Muscle layer of colon (tissue), 2 donors: ENCODE measurements at regions not wholly inside any gene's neighbourhood (a gene's known extent, or its start where the extent isn't known, plus 50 kb on each side); places are given as distances from the start of the nearest gene placed in this dataset.
A peak's percentile ranks its signal among the peaks of the same experiment; 100 is the strongest.

Experiments used
- H3K27ac ChIP-seq: one replicate; pipeline ENCODE4 v1.7.0; 2013; ENCODE audit warnings: low read depth, mild to moderate bottlenecking, low read length, moderate library complexity
- H3K27me3 ChIP-seq, 2 donors: one replicate each; pipeline ENCODE4 v1.7.0; 2013; ENCODE audit warnings: low read length in 2 of 2, mild to moderate bottlenecking in 2 of 2; ENCODE audit not compliant: insufficient read depth in 2 of 2, control insufficient read depth in 1 of 2
- H3K36me3 ChIP-seq: one replicate; pipeline ENCODE4 v1.7.0; 2013; ENCODE audit warnings: mild to moderate bottlenecking, low read length; ENCODE audit not compliant: insufficient read depth
- H3K4me1 ChIP-seq: one replicate; pipeline ENCODE4 v1.7.0; 2013; ENCODE audit warnings: mild to moderate bottlenecking, low read length; ENCODE audit not compliant: insufficient read depth
- H3K4me3 ChIP-seq, 2 donors: one replicate each; pipeline ENCODE4 v1.7.0; 2013; ENCODE audit warnings: low read length in 2 of 2, low read depth in 1 of 2, mild to moderate bottlenecking in 1 of 2, moderate library complexity in 1 of 2
- H3K9ac ChIP-seq: one replicate; pipeline ENCODE4 v1.7.0; 2013; ENCODE audit warnings: low read length
- H3K9me3 ChIP-seq: one replicate; pipeline ENCODE4 v1.7.0; 2013; ENCODE audit warnings: mild to moderate bottlenecking, low read length
- donor health status: abdominal sarcoma.
- donor health status: Adenocarcinoma of cecum.

DNA sequence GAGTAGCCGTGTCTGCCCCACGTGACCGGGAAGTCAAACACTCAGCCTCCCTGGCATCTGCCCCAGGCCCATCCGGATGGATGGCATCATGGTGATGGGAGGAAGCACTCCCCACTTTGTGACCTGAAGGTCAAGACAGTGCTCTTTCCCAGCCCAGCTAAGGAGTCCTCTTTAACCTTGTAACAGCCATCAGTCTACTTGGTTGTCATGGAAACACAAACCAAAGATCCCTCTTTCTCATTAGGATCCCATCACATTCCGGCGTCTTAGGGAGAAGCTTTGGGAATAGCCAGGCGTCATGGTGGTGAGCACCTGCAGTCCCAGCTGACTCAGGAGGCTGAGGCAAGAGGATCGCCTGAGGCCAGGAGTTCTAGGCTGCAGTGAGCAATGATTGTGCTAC lies 90.9 kb upstream of the FOXC1 start:
- Histone ChIP-seq H3K27me3 (peaks cover 6 to 15% of the 10 kb centered on the region in 2 donors), H3K36me3 (no peaks in the 10 kb centered on the region), H3K4me1 (no peaks in the 10 kb centered on the region), H3K9ac (no peak overlapping the region), H3K9me3 (no peaks in the 10 kb centered on the region), H3K27ac (no peak overlapping the region), H3K4me3 (no peak overlapping the region)

DNA sequence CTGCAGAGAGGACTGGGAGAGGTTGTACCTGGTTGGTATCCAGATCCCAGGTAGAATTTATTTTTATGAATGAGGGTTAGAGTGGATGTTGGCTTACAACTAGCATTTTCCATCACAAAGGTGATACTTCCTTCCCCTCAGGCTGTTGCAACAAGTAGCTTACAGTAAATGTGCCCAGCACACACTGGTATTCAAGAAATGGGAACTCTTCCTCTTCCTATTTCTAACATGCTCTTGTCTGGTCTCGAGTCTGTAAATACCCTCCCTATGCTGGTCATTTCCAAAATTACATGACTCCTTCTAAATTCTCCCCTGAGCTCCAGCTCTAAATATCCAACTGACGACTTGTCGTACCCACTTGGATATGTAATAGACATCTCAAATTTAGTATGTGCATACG lies 90.1 kb upstream of the FOXC1 start:
- H3K36me3 ChIP-seq, result no peaks in the 10 kb centered on the region
- peaks cover 6 to 17% of the 10 kb centered on the region in 2 donors for H3K27me3 ChIP-seq
- H3K4me1 ChIP-seq, result no peaks in the 10 kb centered on the region
- H3K9me3 ChIP-seq, result no peaks in the 10 kb centered on the region
- no peak overlapping the region for H3K9ac ChIP-seq
- no peak overlapping the region for H3K4me3 ChIP-seq
- no peak overlapping the region for H3K27ac ChIP-seq

- H3K4me3 ChIP-seq, result no peak overlapping the region
- H3K9me3 ChIP-seq, result no peaks in the 10 kb centered on the region
- peaks cover 17% of the 10 kb centered on the region for H3K4me1 ChIP-seq
- H3K36me3 ChIP-seq, result no peaks in the 10 kb centered on the region
- no peak overlapping the region for H3K9ac ChIP-seq
- H3K27ac ChIP-seq, result no peak overlapping the region
- peaks cover 6 to 17% of the 10 kb centered on the region in 2 donors for H3K27me3 ChIP-seq
These were observed 86.9 kb upstream of the FOXC1 start for GRCh38 chr6:1522779-1523178.

DNA sequence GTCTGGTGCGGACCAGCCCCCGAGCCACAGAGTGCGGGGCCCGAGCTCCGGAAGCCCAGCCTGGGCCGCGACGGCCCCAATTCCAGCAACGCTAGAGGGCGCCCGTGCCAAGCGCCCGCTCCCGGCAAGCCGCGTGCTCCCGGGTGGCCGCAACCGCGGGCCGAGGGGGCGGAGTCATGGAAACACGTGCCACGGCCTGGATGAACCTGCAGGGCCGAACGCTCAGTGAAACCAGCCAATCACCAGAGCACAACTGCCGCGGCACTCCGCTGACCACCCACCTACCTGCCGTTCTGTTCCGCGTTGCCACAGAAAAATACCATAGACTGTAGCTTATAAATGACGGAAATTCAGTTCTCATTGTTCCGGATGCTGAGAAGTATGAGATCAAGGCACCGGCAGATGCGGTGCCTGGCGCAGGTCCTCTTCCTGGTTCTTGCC lies 85.7 kb upstream of the FOXC1 start:
- Histone ChIP-seq H3K9ac (no peak overlapping the region), H3K4me3 (peak overlapping the region in 1 of 2 donors; percentile 21), H3K27me3 (peaks cover 6 to 17% of the 10 kb centered on the region in 2 donors), H3K36me3 (no peaks in the 10 kb centered on the region), H3K27ac (no peak overlapping the region), H3K9me3 (no peaks in the 10 kb centered on the region), H3K4me1 (peaks cover 17% of the 10 kb centered on the region)

GRCh38 chr6:1525364-1526038 lies 84.2 kb upstream of the FOXC1 start:
- Histone ChIP-seq H3K4me3 (no peak overlapping the region), H3K9me3 (no peaks in the 10 kb centered on the region), H3K9ac (no peak overlapping the region), H3K27me3 (peaks cover 6 to 17% of the 10 kb centered on the region in 2 donors), H3K27ac (no peak overlapping the region), H3K36me3 (no peaks in the 10 kb centered on the region), H3K4me1 (peaks cover 17% of the 10 kb centered on the region)

DNA sequence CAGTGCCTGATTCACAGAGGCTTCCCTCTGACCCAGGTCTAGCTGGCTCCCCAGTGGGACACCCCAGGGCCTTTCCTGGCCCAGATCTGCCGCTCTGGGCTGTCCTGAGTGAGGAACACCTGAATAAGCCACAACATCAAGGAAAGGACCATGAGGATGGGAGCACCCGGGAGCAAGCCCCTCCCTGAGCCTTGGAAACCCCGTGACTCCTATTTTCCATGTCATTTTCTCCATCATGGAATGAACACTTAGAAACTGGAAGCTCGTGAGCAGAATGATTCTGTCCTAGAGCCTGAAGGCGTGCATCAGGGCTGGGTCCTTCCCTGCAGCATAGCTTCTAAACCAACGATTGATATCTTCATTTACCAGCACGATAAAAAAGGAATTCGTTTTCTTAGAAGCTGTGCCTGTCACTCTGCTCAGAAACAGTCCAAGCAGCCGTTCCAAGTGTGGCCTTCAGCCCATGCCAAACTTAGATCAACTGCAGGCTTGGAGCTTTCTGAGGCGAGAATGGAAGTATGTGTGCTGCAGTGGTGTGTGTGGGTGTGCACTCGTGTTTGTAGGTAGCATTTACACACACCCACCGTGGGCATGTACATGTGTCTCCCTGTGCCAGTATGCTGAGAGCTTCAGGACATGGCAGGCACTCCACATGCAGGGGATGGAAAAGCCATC lies 83.2 kb upstream of the FOXC1 start:
- H3K9me3 ChIP-seq, result no peaks in the 10 kb centered on the region
- no peaks in the 10 kb centered on the region for H3K36me3 ChIP-seq
- no peak overlapping the region for H3K9ac ChIP-seq
- H3K27me3 ChIP-seq, result peaks cover 6 to 17% of the 10 kb centered on the region in 2 donors
- H3K4me1 ChIP-seq, result peaks cover 17% of the 10 kb centered on the region
- H3K27ac ChIP-seq, result no peak overlapping the region
- H3K4me3 ChIP-seq, result peak overlapping the region in 1 of 2 donors; percentile 12

- Histone ChIP-seq H3K4me1 (peaks cover 17% of the 10 kb centered on the region), H3K9me3 (no peaks in the 10 kb centered on the region), H3K9ac (no peak overlapping the region), H3K27me3 (peaks cover 6 to 17% of the 10 kb centered on the region in 2 donors), H3K36me3 (no peaks in the 10 kb centered on the region), H3K4me3 (peak overlapping the region in 1 of 2 donors; percentile 12), H3K27ac (peak overlapping the region; percentile 31)
These were observed 82.7 kb upstream of the FOXC1 start for GRCh38 chr6:1527073-1527457.

GRCh38 chr6:1535295-1535694 lies 74.4 kb upstream of the FOXC1 start:
- H3K9me3 ChIP-seq, result no peaks in the 10 kb centered on the region
- no peaks in the 10 kb centered on the region for H3K36me3 ChIP-seq
- H3K4me3 ChIP-seq, result no peak overlapping the region
- no peak overlapping the region for H3K9ac ChIP-seq
- no peaks in the 10 kb centered on the region for H3K27me3 ChIP-seq
- H3K4me1 ChIP-seq, result no peaks in the 10 kb centered on the region
- H3K27ac ChIP-seq, result no peak overlapping the region

DNA sequence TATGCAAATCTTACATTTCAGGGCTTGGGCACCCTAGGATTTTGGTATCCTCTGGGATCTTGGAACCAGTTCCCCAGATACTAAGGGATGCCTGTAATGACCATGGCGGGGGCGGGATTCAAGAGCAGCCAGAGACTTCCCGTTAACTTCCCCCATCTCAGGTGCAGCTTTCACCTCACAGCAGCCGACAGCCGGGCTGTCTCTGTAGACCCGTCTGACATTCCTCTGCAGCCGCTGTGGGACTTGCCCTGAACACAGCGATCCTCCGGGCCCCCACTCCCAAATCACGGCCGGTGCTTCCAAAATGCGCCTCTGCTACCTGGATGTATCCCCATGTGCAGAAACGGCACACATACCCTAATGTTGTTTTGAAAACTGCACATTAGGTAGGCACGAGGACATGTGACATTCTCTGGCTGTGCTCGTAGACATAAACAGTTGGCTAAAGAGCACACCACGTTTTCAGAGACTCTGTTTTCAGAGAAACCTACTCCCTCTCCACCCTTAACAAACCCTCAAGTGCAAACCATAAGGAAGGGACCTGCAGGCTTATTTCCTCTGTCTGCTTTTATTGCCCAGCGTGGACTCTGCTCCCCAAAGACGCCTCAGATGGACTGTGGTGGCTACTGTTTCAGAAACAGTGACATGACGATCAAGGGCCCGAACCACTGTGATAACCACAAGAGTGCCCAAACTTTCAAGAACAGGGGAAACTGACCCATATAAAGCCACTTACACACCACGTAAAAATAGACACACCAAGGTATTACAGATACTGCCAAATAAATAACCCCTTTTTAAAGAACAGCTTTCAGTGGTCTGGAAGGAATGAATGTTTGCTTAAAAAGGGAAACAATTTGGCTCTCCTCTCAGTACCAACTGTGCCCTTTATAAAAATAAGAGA lies 72.9 kb upstream of the FOXC1 start:
- no peaks in the 10 kb centered on the region for H3K27me3 ChIP-seq
- H3K27ac ChIP-seq, result no peak overlapping the region
- H3K4me1 ChIP-seq, result no peaks in the 10 kb centered on the region
- no peak overlapping the region for H3K4me3 ChIP-seq
- H3K9ac ChIP-seq, result no peak overlapping the region
- H3K36me3 ChIP-seq, result no peaks in the 10 kb centered on the region
- no peaks in the 10 kb centered on the region for H3K9me3 ChIP-seq

DNA sequence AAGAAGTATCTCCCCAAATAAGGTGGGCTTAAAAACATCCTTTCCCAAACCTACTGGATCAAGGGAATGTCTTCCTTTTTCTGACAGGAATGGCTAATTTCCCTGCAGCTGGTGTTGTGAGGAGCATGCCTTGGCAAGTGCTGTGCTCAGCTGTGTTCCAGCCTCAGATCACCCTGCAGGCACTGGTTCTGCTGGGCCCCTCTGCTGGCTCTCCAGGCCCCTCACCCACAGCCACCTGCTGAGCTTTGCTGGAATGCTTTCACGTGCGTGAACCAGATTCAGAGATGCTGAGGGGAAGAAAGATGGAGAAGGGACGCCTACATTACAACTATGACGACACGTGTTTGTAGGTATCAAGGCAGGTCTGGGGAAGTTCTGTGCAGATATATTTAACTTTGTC lies 71.3 kb upstream of the FOXC1 start:
- no peaks in the 10 kb centered on the region for H3K4me1 ChIP-seq
- H3K36me3 ChIP-seq, result no peaks in the 10 kb centered on the region
- H3K27ac ChIP-seq, result no peak overlapping the region
- H3K9me3 ChIP-seq, result peaks cover 8% of the 10 kb centered on the region
- H3K27me3 ChIP-seq, result no peaks in the 10 kb centered on the region
- no peak overlapping the region for H3K9ac ChIP-seq
- H3K4me3 ChIP-seq, result no peak overlapping the region

GRCh38 chr6:1538810-1539478 lies 70.8 kb upstream of the FOXC1 start:
- Histone ChIP-seq H3K4me3 (no peak overlapping the region), H3K9ac (no peak overlapping the region), H3K9me3 (peaks cover 8% of the 10 kb centered on the region), H3K27ac (no peak overlapping the region), H3K4me1 (no peaks in the 10 kb centered on the region), H3K27me3 (no peaks in the 10 kb centered on the region), H3K36me3 (no peaks in the 10 kb centered on the region)
